ENCODE measurements at regions not wholly inside any gene's neighbourhood (a gene's known extent, or its start where the extent isn't known, plus 50 kb on each side); places are given as distances from the start of the nearest gene placed in this dataset.

DNA sequence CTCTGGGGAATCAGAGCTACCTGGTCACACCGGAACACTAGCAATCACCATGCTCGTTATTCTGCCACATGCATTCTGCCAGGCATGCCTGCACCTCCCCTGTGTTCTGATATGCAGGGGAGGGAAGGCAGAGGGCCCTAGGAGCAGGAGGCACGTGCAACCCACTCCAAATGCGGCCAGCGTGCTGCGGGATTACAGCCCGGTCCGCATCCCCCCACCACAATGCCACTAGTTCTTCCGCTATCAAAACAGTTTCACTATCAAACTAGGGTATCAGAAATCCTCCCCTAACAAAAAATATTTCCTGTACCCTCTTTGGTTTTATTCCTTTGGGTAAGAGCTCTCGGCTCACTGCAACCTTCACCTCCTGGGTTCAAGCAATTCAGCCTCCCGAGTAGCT is 223.2 kb upstream of the IGF1R start:
- Histone ChIP-seq H3K36me3 (ENCODE audit: low read length) (no peaks in the 10 kb centered on the region), H2AFZ (ENCODE audit: low read depth, low read length, severe bottlenecking) (no peak overlapping the region), H3K9me3 (ENCODE audit: insufficient read depth, low read length) (no peaks in the 10 kb centered on the region), H3K27ac (ENCODE audit: low read depth, low read length) (no peak overlapping the region), H3K9me2 (replicated peaks; ENCODE audit: insufficient read depth, low read length) (no peaks in the 10 kb centered on the region), H3K4me2 (ENCODE audit: low read depth, low read length, poor library complexity, severe bottlenecking) (no peak overlapping the region), H3F3A (ENCODE audit: insufficient read depth) (no peaks in the 10 kb centered on the region), H3K4me3 (ENCODE audit: insufficient read depth, low read length, poor library complexity, severe bottlenecking) (no peak overlapping the region), H3K79me2 (ENCODE audit: insufficient read depth, low read length) (no peaks in the 10 kb centered on the region), H4K20me1 (ENCODE audit: low read depth, low read length) (no peaks in the 10 kb centered on the region), H3K9ac (ENCODE audit: low read length) (no peak overlapping the region), H3K27me3 (ENCODE audit: low read length) (no peaks in the 10 kb centered on the region)
- TF ChIP-seq, protein P1, sequence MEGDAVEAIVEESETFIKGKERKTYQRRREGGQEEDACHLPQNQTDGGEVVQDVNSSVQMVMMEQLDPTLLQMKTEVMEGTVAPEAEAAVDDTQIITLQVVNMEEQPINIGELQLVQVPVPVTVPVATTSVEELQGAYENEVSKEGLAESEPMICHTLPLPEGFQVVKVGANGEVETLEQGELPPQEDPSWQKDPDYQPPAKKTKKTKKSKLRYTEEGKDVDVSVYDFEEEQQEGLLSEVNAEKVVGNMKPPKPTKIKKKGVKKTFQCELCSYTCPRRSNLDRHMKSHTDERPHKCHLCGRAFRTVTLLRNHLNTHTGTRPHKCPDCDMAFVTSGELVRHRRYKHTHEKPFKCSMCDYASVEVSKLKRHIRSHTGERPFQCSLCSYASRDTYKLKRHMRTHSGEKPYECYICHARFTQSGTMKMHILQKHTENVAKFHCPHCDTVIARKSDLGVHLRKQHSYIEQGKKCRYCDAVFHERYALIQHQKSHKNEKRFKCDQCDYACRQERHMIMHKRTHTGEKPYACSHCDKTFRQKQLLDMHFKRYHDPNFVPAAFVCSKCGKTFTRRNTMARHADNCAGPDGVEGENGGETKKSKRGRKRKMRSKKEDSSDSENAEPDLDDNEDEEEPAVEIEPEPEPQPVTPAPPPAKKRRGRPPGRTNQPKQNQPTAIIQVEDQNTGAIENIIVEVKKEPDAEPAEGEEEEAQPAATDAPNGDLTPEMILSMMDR (IDR thresholded peaks at IDR 0.05; ENCODE audit: insufficient read depth, low read length, poor library complexity, severe bottlenecking) = no peak
- no peak for TF ChIP-seq EZH2phosphoT487 (conservative IDR thresholded peaks at IDR 0.05; ENCODE audit: low read length)

DNA sequence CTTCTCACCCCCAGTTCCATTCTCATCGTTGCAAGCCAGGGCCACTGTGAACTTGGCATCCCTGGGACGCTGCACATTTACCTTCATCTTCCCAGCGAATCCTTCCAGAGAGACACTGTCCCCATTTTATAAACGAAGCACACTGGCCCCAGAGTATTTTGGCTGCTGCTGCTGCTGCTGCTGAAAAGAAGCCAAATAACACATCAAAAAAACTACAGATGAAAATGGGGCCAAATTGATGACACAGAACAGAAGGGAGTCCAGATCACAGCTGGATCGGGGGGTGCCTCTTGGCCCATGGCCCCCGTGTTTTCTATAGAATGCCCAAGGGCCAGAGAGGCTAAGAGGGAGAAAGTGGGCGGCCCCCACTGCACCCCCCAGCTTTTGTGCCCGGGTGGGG is 221.0 kb upstream of the IGF1R start:
- no peaks in the 10 kb centered on the region for H3K9me3 ChIP-seq (ENCODE audit: insufficient read depth, low read length)
- H3K27me3 ChIP-seq (ENCODE audit: low read length) = no peaks in the 10 kb centered on the region
- TF ChIP-seq, protein P1 (IDR thresholded peaks at IDR 0.05; ENCODE audit: insufficient read depth, low read length, poor library complexity, severe bottlenecking) = no peak
- TF ChIP-seq EZH2phosphoT487 (conservative IDR thresholded peaks at IDR 0.05; ENCODE audit: low read length) = no peak

DNA sequence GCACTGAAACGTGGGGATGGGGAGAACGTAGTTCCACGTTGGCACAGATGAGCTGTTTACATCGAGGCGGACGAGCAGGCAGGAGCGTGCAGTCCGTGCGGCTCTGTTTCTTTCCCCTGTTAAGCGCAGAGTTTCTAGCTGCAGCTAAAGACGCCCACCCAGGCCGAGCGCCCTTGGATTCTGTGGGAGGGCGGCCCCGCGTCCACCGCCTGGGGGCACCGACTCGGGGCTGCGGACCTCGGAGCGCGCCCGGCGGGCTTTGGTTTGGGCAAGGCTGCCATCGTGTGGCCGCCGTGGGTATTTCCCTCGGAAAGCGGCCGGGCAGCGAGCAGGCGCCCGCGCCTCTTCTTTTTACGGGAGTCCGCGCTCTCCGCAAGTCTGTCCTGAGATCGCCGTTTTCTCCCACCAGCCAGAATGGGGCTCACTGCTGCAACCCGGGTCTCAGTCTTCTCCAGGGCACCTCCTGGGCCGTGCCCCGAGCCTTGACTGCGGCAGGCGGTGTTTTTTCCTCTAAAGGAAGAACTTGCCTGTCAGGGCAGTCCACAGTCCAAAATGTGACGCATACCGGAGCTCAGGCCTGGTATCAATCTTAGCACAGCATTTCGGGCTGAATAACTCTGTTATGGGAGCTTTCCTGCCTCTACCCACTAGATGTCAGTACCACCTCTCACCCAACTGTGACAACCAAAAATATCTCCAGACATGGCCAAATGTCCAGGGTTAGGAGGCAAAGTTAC is 219.9 kb upstream of the IGF1R start:
- Histone ChIP-seq H3K9me2 (replicated peaks; ENCODE audit: insufficient read depth, low read length) (no peaks in the 10 kb centered on the region), H3K4me3 (ENCODE audit: insufficient read depth, low read length, poor library complexity, severe bottlenecking) (no peak overlapping the region), H2AFZ (ENCODE audit: low read depth, low read length, severe bottlenecking) (no peak overlapping the region), H3K4me2 (ENCODE audit: low read depth, low read length, poor library complexity, severe bottlenecking) (no peak overlapping the region), H3K9me3 (ENCODE audit: insufficient read depth, low read length) (no peaks in the 10 kb centered on the region), H3K27ac (ENCODE audit: low read depth, low read length) (no peak overlapping the region), H3K27me3 (ENCODE audit: low read length) (no peaks in the 10 kb centered on the region), H3K9ac (ENCODE audit: low read length) (no peak overlapping the region), H4K20me1 (ENCODE audit: low read depth, low read length) (no peaks in the 10 kb centered on the region), H3F3A (ENCODE audit: insufficient read depth) (no peaks in the 10 kb centered on the region), H3K79me2 (ENCODE audit: insufficient read depth, low read length) (no peaks in the 10 kb centered on the region), H3K36me3 (ENCODE audit: low read length) (no peaks in the 10 kb centered on the region)
- TF ChIP-seq, protein P1 (IDR thresholded peaks at IDR 0.05; ENCODE audit: insufficient read depth, low read length, poor library complexity, severe bottlenecking) = no peak
- TF ChIP-seq EZH2phosphoT487 (conservative IDR thresholded peaks at IDR 0.05; ENCODE audit: low read length) = no peak

More for the DNA sequence above, 221.0 kb upstream of the IGF1R start:
- H4K20me1 ChIP-seq (ENCODE audit: low read depth, low read length) = no peaks in the 10 kb centered on the region
- H3K4me2 ChIP-seq (ENCODE audit: low read depth, low read length, poor library complexity, severe bottlenecking) = no peak overlapping the region
- no peak overlapping the region for H3K9ac ChIP-seq (ENCODE audit: low read length)
- no peak overlapping the region for H2AFZ ChIP-seq (ENCODE audit: low read depth, low read length, severe bottlenecking)
- no peak overlapping the region for H3K4me3 ChIP-seq (ENCODE audit: insufficient read depth, low read length, poor library complexity, severe bottlenecking)
- no peaks in the 10 kb centered on the region for H3F3A ChIP-seq (ENCODE audit: insufficient read depth)
- H3K27ac ChIP-seq (ENCODE audit: low read depth, low read length) = no peak overlapping the region
- no peaks in the 10 kb centered on the region for H3K36me3 ChIP-seq (ENCODE audit: low read length)
- no peaks in the 10 kb centered on the region for H3K79me2 ChIP-seq (ENCODE audit: insufficient read depth, low read length)
- H3K9me2 ChIP-seq (replicated peaks; ENCODE audit: insufficient read depth, low read length) = no peaks in the 10 kb centered on the region
